Liver (tissue), 3 donors: ENCODE measurements at regions not wholly inside any gene's neighbourhood (a gene's known extent, or its start where the extent isn't known, plus 50 kb on each side); places are given as distances from the start of the nearest gene placed in this dataset.

Experiments used
- CTCF ChIP-seq: fragments of 150-350 bp; IDR thresholded peaks from 2 replicates; pipeline ENCODE4 v1.5.1; 2017; ENCODE audit warnings: improper control_type of control experiment, low read depth, low read length; ENCODE audit not compliant: missing input control
- FOXA1 ChIP-seq: IDR thresholded peaks from 2 replicates; pipeline ENCODE4 v1.6.1; 2016; ENCODE audit warnings: antibody characterized with exemption
- TAF1 ChIP-seq: conservative IDR thresholded peaks from 2 replicates; pipeline ENCODE4 v1.6.1; 2016; ENCODE audit warnings: antibody characterized with exemption, mild to moderate bottlenecking
- YY1 ChIP-seq: IDR thresholded peaks from 2 replicates; pipeline ENCODE4 v1.6.1; 2016; ENCODE audit warnings: antibody characterized with exemption, mild to moderate bottlenecking
- donor health status: healthy.
- donor health status: healthy.

DNA sequence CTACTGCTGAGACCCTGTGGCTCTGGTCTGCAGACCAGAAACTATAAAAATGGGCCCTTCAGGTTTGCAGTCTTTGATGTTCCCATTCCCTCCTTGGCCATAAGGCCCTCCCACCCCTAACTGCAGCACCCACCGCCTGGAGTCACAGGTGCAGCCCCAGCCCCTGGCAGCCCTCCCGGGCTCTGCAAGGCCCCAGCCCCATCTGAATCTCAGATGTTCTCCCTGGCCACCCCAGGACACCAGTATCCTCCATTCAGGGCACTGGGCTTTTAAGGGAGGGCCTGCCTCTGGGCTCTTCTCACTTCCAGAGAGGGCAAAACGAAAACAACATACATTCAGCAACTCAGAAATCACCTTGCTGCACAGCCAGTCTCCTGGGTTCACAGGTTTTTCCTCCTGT is 107.7 kb upstream of the RET start:
- no peak for TF ChIP-seq TAF1
- TF ChIP-seq CTCF: no peak
- no peak for TF ChIP-seq FOXA1
- no peak for TF ChIP-seq YY1
